Hepatocyte (in vitro differentiated cells): ENCODE measurements at regions not wholly inside any gene's neighbourhood (a gene's known extent, or its start where the extent isn't known, plus 50 kb on each side); places are given as distances from the start of the nearest gene placed in this dataset.
"Not testable (repeated sequence)": the region's sequence is repeated elsewhere in the genome, so short reads cannot be mapped to it uniquely, and the experiment has no call there.

Source experiments
- EZH2 ChIP-seq: fragments of 200-600 bp; sonication (generic); IDR thresholded peaks from 2 replicates; pipeline ENCODE4 v1.6.1; 2016; ENCODE audit warnings: antibody characterized with exemption, mild to moderate bottlenecking, borderline replicate concordance
- EZH2phosphoT487 ChIP-seq: fragments of 200-600 bp; sonication (generic); IDR thresholded peaks from one replicate; pipeline ENCODE4 v1.6.1; 2018; ENCODE audit warnings: antibody characterized with exemption, mild to moderate bottlenecking, low read depth, moderate library complexity; ENCODE audit not compliant: unreplicated experiment, severe bottlenecking
- TF ChIP-seq, protein P1 (sequence below): fragments of 200-600 bp; sonication (generic); IDR thresholded peaks from 2 replicates; pipeline ENCODE4 v1.5.1; 2016; ENCODE audit warnings: antibody characterized with exemption, mild to moderate bottlenecking; ENCODE audit not compliant: poor library complexity

DNA sequence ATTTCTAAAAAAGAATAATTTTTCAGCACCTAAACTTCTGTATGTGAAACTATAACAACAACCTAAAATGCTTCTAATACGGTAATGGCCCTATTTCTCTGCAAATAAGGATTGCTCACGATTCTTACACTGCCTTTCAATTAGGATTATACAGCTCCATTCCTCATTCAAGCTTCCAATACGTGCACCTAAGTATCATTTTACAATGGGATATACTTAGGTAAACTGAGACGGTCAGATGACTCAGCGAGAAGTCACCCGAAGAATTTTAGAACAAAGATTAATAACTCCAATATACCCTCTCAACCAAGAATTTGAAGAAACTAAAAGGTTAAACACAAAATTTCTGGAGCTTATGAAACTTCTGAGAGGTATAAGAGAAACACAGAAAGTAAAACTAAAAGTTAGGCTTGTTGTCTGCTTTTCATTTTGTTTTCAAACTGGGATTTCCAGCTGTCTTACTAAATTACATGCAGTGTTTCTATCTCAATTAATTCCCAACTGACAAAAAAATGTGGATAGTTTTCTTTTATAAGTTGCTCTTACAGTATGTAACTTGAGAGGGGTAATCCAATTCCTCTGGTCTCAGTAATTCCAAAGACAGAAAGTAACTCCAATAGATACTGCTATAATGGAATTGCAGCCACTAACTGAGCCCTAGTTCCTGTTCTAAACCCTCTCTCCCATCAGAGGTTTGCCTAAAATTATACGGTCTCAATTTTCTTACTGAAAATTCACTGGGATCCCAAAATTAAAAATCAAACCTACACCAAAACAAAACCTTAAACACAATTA, 69.9 kb upstream of the NBPF20 start:
- TF ChIP-seq, protein P1, sequence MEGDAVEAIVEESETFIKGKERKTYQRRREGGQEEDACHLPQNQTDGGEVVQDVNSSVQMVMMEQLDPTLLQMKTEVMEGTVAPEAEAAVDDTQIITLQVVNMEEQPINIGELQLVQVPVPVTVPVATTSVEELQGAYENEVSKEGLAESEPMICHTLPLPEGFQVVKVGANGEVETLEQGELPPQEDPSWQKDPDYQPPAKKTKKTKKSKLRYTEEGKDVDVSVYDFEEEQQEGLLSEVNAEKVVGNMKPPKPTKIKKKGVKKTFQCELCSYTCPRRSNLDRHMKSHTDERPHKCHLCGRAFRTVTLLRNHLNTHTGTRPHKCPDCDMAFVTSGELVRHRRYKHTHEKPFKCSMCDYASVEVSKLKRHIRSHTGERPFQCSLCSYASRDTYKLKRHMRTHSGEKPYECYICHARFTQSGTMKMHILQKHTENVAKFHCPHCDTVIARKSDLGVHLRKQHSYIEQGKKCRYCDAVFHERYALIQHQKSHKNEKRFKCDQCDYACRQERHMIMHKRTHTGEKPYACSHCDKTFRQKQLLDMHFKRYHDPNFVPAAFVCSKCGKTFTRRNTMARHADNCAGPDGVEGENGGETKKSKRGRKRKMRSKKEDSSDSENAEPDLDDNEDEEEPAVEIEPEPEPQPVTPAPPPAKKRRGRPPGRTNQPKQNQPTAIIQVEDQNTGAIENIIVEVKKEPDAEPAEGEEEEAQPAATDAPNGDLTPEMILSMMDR: not testable (repeated sequence)
- not testable (repeated sequence) for TF ChIP-seq EZH2, EZH2phosphoT487
